SK-N-SH (cell line): ENCODE measurements at regions not wholly inside any gene's neighbourhood (a gene's known extent, or its start where the extent isn't known, plus 50 kb on each side); places are given as distances from the start of the nearest gene placed in this dataset.

Experiments used
- CTCF ChIA-PET: fragments of 300-600, 350-600 bp; formaldehyde crosslinking; extraction: SDS; loops from one replicate; lab custom pipeline; 2021; lab: Yijun Ruan, JAX
- POLR2A ChIA-PET: fragments of 350-600 bp; sonication (Branson Sonifier 250); formaldehyde crosslinking; extraction: SDS; loops from one replicate; lab custom pipeline; 2020; ENCODE audit warnings: antibody characterized with exemption, inconsistent platforms; lab: Yijun Ruan, JAX
- DNase-seq: peaks from one replicate; pipeline ENCODE4 v3.0.0; 2012
- H2AFZ ChIP-seq: fragments of 200-600 bp; sonication (generic); 2 replicates; pipeline ENCODE4 v1.8.1; 2016; ENCODE audit warnings: antibody characterized with exemption, mild to moderate bottlenecking, low read depth
- H3F3A ChIP-seq: fragments of 200-600 bp; sonication (generic); replicated peaks from 2 replicates; pipeline ENCODE3; 2016; ENCODE audit warnings: antibody characterized with exemption, mild to moderate bottlenecking; ENCODE audit not compliant: insufficient read depth
- H3K27ac ChIP-seq, 2 experiments: fragments of 200-500 bp in 1 of 2; fragments of 200-600 bp in 1 of 2; sonication (Bioruptor generic) in 1 of 2; sonication (generic), shearing (Covaris generic) in 1 of 2; 2 replicates each; pipeline versions ENCODE4 v1.5.1 to v1.6.1; 2014 to 2016; ENCODE audit warnings: low read depth in 2 of 2, inconsistent platforms in 1 of 2, low read length in 1 of 2, mild to moderate bottlenecking in 1 of 2, mixed read lengths in 1 of 2
- H3K27me3 ChIP-seq: fragments of 200-600 bp; sonication (generic), shearing (Covaris generic); 2 replicates; pipeline ENCODE4 v1.6.1; 2016; ENCODE audit warnings: mixed run types; ENCODE audit not compliant: insufficient read depth
- H3K36me3 ChIP-seq, 2 experiments: fragments of 200-500 bp in 1 of 2; fragments of 200-600 bp in 1 of 2; sonication (Bioruptor generic) in 1 of 2; sonication (generic) in 1 of 2; replicated peaks in 1 of 2; 2 replicates each; pipeline versions ENCODE3 to v1.5.1; 2014 to 2016; ENCODE audit warnings: low read length in 1 of 2, mild to moderate bottlenecking in 1 of 2; ENCODE audit not compliant: insufficient read depth in 2 of 2, control insufficient read depth in 1 of 2
- H3K4me1 ChIP-seq, 2 experiments: fragments of 200-500 bp in 1 of 2; fragments of 200-600 bp in 1 of 2; sonication (Bioruptor generic) in 1 of 2; sonication (generic), shearing (Covaris generic) in 1 of 2; 2 replicates each; pipeline versions ENCODE4 v1.5.1 to v1.6.1; 2014 to 2016; ENCODE audit warnings: low read depth in 1 of 2, low read length in 1 of 2, mixed run types in 1 of 2; ENCODE audit not compliant: insufficient read depth in 2 of 2, control insufficient read depth in 1 of 2
- H3K4me2 ChIP-seq: fragments of 200-600 bp; sonication (generic), shearing (Covaris generic); 2 replicates; pipeline ENCODE4 v1.6.1; 2017; ENCODE audit warnings: mixed run types
- H3K4me3 ChIP-seq, 2 experiments: fragments of 200-500 bp in 1 of 2; fragments of 200-600 bp in 1 of 2; sonication (Bioruptor generic) in 1 of 2; sonication (generic), shearing (Covaris generic) in 1 of 2; 2 replicates each; pipeline versions ENCODE4 v1.5.1 to v1.8.1; 2014 to 2016; ENCODE audit warnings: low read depth in 2 of 2, inconsistent platforms in 1 of 2, low read length in 1 of 2, mild to moderate bottlenecking in 1 of 2, mixed read lengths in 1 of 2, moderate library complexity in 1 of 2
- H3K79me2 ChIP-seq: fragments of 200-600 bp; sonication (generic); 2 replicates; pipeline ENCODE4 v1.8.1; 2017; ENCODE audit warnings: mild to moderate bottlenecking; ENCODE audit not compliant: insufficient read depth
- H3K9ac ChIP-seq: fragments of 200-600 bp; sonication (generic); 2 replicates; pipeline ENCODE4 v1.6.1; 2017; ENCODE audit warnings: mixed run types
- H3K9me2 ChIP-seq: fragments of 200-600 bp; sonication (generic); 2 replicates; pipeline ENCODE4 v1.6.1; 2017; ENCODE audit warnings: mixed run types
- H3K9me3 ChIP-seq: fragments of 200-600 bp; sonication (generic); 2 replicates; pipeline ENCODE4 v1.6.1; 2017; ENCODE audit warnings: mixed run types, mild to moderate bottlenecking, moderate library complexity
- H4K20me1 ChIP-seq: fragments of 200-600 bp; sonication (generic); 2 replicates; pipeline ENCODE4 v1.6.1; 2017; ENCODE audit warnings: mild to moderate bottlenecking, mixed run types; ENCODE audit not compliant: insufficient read depth
- CHD2 ChIP-seq: fragments of 150-350 bp; IDR thresholded peaks from 2 replicates; pipeline ENCODE4 v1.6.1; 2018; ENCODE audit warnings: low read length; ENCODE audit not compliant: partially characterized antibody
- EZH2phosphoT487 ChIP-seq: fragments of 200-600 bp; sonication (generic); IDR thresholded peaks from 2 replicates; pipeline ENCODE4 v1.6.1; 2017; ENCODE audit warnings: low read depth, mixed run types, mild to moderate bottlenecking, antibody characterized with exemption, moderate library complexity, borderline replicate concordance
- GABPA ChIP-seq: IDR thresholded peaks from 2 replicates; pipeline ENCODE4 v1.4.0; 2012; ENCODE audit warnings: low read depth, mild to moderate bottlenecking
- MAX ChIP-seq: IDR thresholded peaks from 2 replicates; pipeline ENCODE4 v1.4.0; 2012; ENCODE audit warnings: low read depth
- MEF2A ChIP-seq: IDR thresholded peaks from 2 replicates; pipeline ENCODE4 v1.4.0; 2012; ENCODE audit warnings: low read depth, borderline replicate concordance
- MXI1 ChIP-seq: IDR thresholded peaks from 2 replicates; pipeline ENCODE4 v1.6.1; 2012; ENCODE audit warnings: mild to moderate bottlenecking, low read depth, low read length, improper control_type of control experiment
- PBX3 ChIP-seq: IDR thresholded peaks from 2 replicates; pipeline ENCODE4; 2012
- POLR2AphosphoS5 ChIP-seq: IDR thresholded peaks from 2 replicates; pipeline ENCODE4 v1.6.1; 2012; ENCODE audit warnings: low read depth, low read length
- RAD21 ChIP-seq: IDR thresholded peaks from 2 replicates; pipeline ENCODE4 v1.6.1; 2012; ENCODE audit warnings: mild to moderate bottlenecking, low read length
- RCOR1 ChIP-seq: fragments of 150-350 bp; IDR thresholded peaks from 2 replicates; pipeline ENCODE4 v1.6.1; 2017; ENCODE audit warnings: antibody characterized with exemption, low read length
- REST ChIP-seq: IDR thresholded peaks from 2 replicates; pipeline ENCODE4 v1.6.1; 2012; ENCODE audit warnings: mild to moderate bottlenecking, low read depth, low read length, moderate library complexity
- TAF1 ChIP-seq: IDR thresholded peaks from 2 replicates; pipeline ENCODE4 v1.6.1; 2012; ENCODE audit warnings: low read depth, mild to moderate bottlenecking, low read length, moderate library complexity, borderline replicate concordance
- TCF12 ChIP-seq: IDR thresholded peaks from 2 replicates; pipeline ENCODE4 v1.4.0; 2012
- USF1 ChIP-seq: IDR thresholded peaks from 2 replicates; pipeline ENCODE4 v1.4.0; 2012; ENCODE audit warnings: low read depth, borderline replicate concordance
- WGBS: methylation state at CpG from one replicate; pipeline ENCODE4 v1.1.6; 2017; ENCODE audit warnings: low lambda C conversion rate; 5-methylcytosine and 5-hydroxymethylcytosine counted together

- CTCF ChIA-PET, result no interaction called here
Measured at GRCh38 chrX:1109580-1110119, 102.8 kb downstream of the CRLF2 start.

GRCh38 chrX:1108501-1109445 lies 103.7 kb downstream of the CRLF2 start:
- Histone ChIP-seq H3K27ac (no peak overlapping the region), H3K27me3 (peaks cover 8% of the 10 kb centered on the region; the same call in 1 of the 2 replicates), H3K4me1 (no peaks in the 10 kb centered on the region), H3F3A (no peaks in the 10 kb centered on the region), H2AFZ (no peak overlapping the region), H4K20me1 (no peaks in the 10 kb centered on the region), H3K4me3 (no peak overlapping the region), H3K79me2 (no peaks in the 10 kb centered on the region), H3K4me2 (no peak overlapping the region), H3K36me3 (no peaks in the 10 kb centered on the region), H3K9me3 (no peaks in the 10 kb centered on the region), H3K9me2 (no peaks in the 10 kb centered on the region), H3K9ac (no peak overlapping the region)
- no peak for DNase-seq
- WGBS, result 14% methylated on average over 21 of the region's 21 CpGs
- POLR2A ChIA-PET, result no interaction called here
- CTCF ChIA-PET, result no interaction called here
- TF ChIP-seq MAX, result no peak
- no peak for TF ChIP-seq POLR2AphosphoS5
- TF ChIP-seq RAD21, result no peak
- no peak for TF ChIP-seq TAF1
- no peak for TF ChIP-seq CHD2
- TF ChIP-seq TCF12, result no peak
- no peak for TF ChIP-seq GABPA
- TF ChIP-seq MXI1, result no peak
- no peak for TF ChIP-seq EZH2phosphoT487
- no peak for TF ChIP-seq MEF2A
- no peak for TF ChIP-seq RCOR1
- TF ChIP-seq USF1, result no peak

More at GRCh38 chrX:1109580-1110119, 102.8 kb downstream of the CRLF2 start:
- no peaks in the 10 kb centered on the region for H3K79me2 ChIP-seq
- H4K20me1 ChIP-seq, result no peaks in the 10 kb centered on the region
- DNase-seq, result no peak
- H3K9me2 ChIP-seq, result no peaks in the 10 kb centered on the region
- TF ChIP-seq REST (no peak), PBX3 (no peak)
- no peaks in the 10 kb centered on the region for H3K9me3 ChIP-seq
- no peaks in the 10 kb centered on the region for H3F3A ChIP-seq
- 10% methylated on average over 4 of the region's 5 CpGs for WGBS
- no peak overlapping the region for H3K9ac ChIP-seq
- H3K4me1 ChIP-seq, result no peaks in the 10 kb centered on the region
- H3K4me2 ChIP-seq, result no peak overlapping the region
- H3K27me3 ChIP-seq, result peaks cover 8% of the 10 kb centered on the region; the same call in 1 of the 2 replicates
- H3K27ac ChIP-seq, result no peak overlapping the region
- H3K4me3 ChIP-seq, result no peak overlapping the region
- POLR2A ChIA-PET, result no interaction called here
- H2AFZ ChIP-seq, result no peak overlapping the region
- no peaks in the 10 kb centered on the region for H3K36me3 ChIP-seq
